T-helper 17 cell (primary cell): ENCODE measurements at regions not wholly inside any gene's neighbourhood (a gene's known extent, or its start where the extent isn't known, plus 50 kb on each side); places are given as distances from the start of the nearest gene placed in this dataset.

ENCODE experiments used
- ATAC-seq: fragments of 150-1000 bp; cut with Tn5 transposase; 2 replicates; pipeline ENCODE4 v1.10.0; 2021; ENCODE audit warnings: mild to moderate bottlenecking, moderate library complexity
- DNase-seq, 3 donors: peaks; one replicate each; pipeline versions ENCODE4 v3.0.0 to v3.0.0-alpha.2; 2020 to 2021
- H3K9me3 ChIP-seq: one replicate; pipeline ENCODE4 v1.7.0; 2013; ENCODE audit warnings: low read length, mild to moderate bottlenecking; ENCODE audit not compliant: control insufficient read depth, poor library complexity, severe bottlenecking
- H3K27ac Mint-ChIP-seq: one replicate; pipeline ENCODE4 v1.8.0; 2022; ENCODE audit warnings: mild to moderate bottlenecking, moderate library complexity, mixed read lengths
- H3K27me3 Mint-ChIP-seq: one replicate; pipeline ENCODE4 v1.8.0; 2022; ENCODE audit warnings: mixed read lengths
- H3K36me3 Mint-ChIP-seq: one replicate; pipeline ENCODE4 v1.8.0; 2022; ENCODE audit warnings: low read depth, mixed read lengths
- H3K4me1 Mint-ChIP-seq: one replicate; pipeline ENCODE4 v1.8.0; 2022; ENCODE audit warnings: mild to moderate bottlenecking, mixed read lengths
- H3K4me3 Mint-ChIP-seq: one replicate; pipeline ENCODE4 v1.8.0; 2022; ENCODE audit warnings: mild to moderate bottlenecking, moderate library complexity, mixed read lengths

GRCh38 chr2:172153156-172153555, 50.5 kb upstream of the DLX2 start:
- Mint-ChIP-seq H3K27me3 (peaks cover 68% of the 10 kb centered on the region), H3K36me3 (peaks cover 4% of the 10 kb centered on the region), H3K4me1 (peaks cover 3% of the 10 kb centered on the region), H3K4me3 (no peak overlapping the region), H3K27ac (no peak overlapping the region)
- no peak for DNase-seq
- no peak for ATAC-seq
- H3K9me3 ChIP-seq, result no peaks in the 10 kb centered on the region

GRCh38 chr2:172153757-172154156, 51.1 kb upstream of the DLX2 start:
- Mint-ChIP-seq H3K36me3 (peaks cover 7% of the 10 kb centered on the region), H3K27me3 (peaks cover 68% of the 10 kb centered on the region), H3K27ac (no peak overlapping the region), H3K4me3 (no peak overlapping the region), H3K4me1 (peaks cover 3% of the 10 kb centered on the region)
- DNase-seq, result no peak
- no peak for ATAC-seq
- H3K9me3 ChIP-seq, result no peaks in the 10 kb centered on the region

DNA sequence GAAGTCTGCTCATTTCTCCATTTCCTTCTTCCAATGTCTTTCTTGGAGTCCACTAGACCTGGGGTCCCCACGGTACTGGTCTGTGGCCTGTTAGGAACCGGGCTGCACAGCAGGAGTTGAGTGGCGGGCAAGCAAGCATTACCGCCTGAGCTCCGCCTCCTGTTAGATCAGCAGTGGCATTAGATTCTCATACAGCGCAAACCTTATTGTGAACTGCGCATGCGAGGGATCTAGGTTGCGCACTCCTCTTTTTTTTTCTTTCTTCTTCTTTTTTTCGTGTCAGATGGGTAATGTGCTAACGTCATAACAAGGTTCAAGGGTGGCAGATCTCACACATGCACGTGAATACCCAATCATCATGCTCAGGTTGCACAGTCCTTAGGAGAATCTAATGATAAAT, 53.1 kb upstream of the DLX2 start:
- H3K9me3 ChIP-seq, result no peaks in the 10 kb centered on the region
- Mint-ChIP-seq H3K36me3 (peaks cover 7% of the 10 kb centered on the region), H3K27me3 (peaks cover 64% of the 10 kb centered on the region), H3K27ac (no peak overlapping the region), H3K4me1 (peaks cover 3% of the 10 kb centered on the region), H3K4me3 (no peak overlapping the region)
- DNase-seq, result no peak
- ATAC-seq, result no peak

GRCh38 chr2:172160839-172161238, 58.1 kb upstream of the DLX2 start:
- peaks cover 37% of the 10 kb centered on the region for H3K27me3 Mint-ChIP-seq
- no peaks in the 10 kb centered on the region for H3K4me1 Mint-ChIP-seq
- DNase-seq (no peak), ATAC-seq (no peak)
- no peaks in the 10 kb centered on the region for H3K9me3 ChIP-seq
- H3K36me3 Mint-ChIP-seq, result peaks cover 5% of the 10 kb centered on the region
- H3K27ac Mint-ChIP-seq, result no peak overlapping the region
- H3K4me3 Mint-ChIP-seq, result no peak overlapping the region

DNA sequence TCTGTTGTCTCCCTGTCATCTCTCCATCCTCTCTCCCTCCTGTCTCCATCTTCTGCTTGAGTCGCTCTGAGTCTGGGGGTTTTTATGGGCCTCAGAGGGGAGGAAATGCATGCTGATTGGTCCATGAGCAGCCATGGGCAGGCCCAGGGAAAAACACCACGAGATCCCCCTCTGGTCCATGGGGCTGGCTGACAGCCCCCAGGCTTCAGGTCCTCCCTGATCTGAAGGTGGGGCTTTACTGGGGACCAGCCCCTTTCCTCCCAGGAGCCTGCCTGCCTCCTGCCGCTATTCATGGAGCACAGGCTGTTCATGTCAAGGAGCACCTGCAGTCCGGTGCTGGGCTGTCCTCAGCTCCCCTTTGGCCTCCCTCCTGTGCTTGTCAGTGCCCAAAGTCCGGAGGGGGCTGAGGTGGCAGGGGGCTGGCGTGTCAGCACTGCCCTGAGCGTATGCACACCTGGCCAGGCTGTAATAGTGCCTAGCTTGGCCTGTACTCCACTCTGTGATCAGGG, 59.6 kb upstream of the DLX2 start:
- DNase-seq, result no peak
- Mint-ChIP-seq H3K27ac (no peak overlapping the region), H3K36me3 (peaks cover 3% of the 10 kb centered on the region), H3K4me3 (no peak overlapping the region), H3K4me1 (peaks cover 3% of the 10 kb centered on the region), H3K27me3 (peaks cover 27% of the 10 kb centered on the region)
- no peaks in the 10 kb centered on the region for H3K9me3 ChIP-seq
- ATAC-seq, result no peak

DNA sequence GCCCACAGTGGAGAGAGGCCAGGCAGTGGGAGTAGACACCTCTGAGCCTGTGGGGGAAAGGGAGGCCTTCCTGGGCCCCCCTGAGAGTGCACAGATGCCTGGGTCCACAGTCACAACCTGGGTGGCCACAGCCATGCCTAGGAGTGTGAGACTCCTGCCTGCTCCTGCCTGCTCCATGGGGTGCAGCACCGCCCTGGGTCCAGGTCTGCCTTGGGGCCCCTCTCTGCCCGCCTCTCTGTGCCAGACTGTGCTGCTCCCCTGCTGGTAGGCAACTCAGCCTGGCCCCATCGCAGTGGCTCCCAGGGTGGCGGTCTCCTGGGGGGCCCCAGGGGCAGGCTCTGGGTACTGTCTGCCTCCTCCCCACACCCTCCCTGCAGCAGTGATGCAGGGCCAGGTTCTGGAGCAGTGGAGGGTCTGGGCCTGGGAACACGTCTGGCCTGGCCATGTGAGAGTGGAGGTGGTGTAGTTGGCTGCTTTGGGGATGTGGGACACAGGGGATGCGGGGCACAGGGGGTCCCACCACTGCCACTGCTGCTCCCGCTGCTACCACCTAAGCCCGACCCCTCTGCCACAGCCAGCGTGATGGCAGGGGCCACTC, 60.1 kb upstream of the DLX2 start:
- peaks cover 3% of the 10 kb centered on the region for H3K4me1 Mint-ChIP-seq
- peaks cover 28% of the 10 kb centered on the region for H3K27me3 Mint-ChIP-seq
- no peak overlapping the region for H3K4me3 Mint-ChIP-seq

DNA sequence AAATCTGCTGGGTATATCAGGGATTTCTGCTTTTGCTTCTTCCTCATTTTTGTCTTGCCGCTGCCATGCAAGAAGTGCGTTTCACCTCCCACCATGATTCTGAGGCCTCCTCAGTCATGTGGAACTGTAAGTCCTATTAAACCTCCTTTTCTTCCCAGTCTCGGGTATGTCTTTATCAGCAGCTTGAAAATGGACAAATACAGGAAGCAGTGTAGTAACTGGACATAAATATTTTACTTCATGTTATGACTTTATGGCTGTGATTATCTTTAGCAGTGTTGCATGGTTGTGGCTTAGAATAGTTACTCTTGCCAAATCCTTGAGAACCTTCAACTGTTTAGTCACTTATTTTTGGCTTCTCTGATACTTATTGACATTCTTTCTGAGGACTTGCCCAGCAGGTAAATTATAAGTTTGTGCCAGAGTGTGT, 66.2 kb upstream of the DLX2 start:
- DNase-seq (no peak), ATAC-seq (no peak)
- Mint-ChIP-seq H3K4me1 (peaks cover 7% of the 10 kb centered on the region), H3K36me3 (no peaks in the 10 kb centered on the region), H3K27me3 (peaks cover 21% of the 10 kb centered on the region), H3K4me3 (no peak overlapping the region), H3K27ac (no peak overlapping the region)
- no peaks in the 10 kb centered on the region for H3K9me3 ChIP-seq

More for the DNA sequence above, 60.1 kb upstream of the DLX2 start:
- Mint-ChIP-seq H3K27ac (no peak overlapping the region), H3K36me3 (peaks cover 3% of the 10 kb centered on the region)
- DNase-seq (no peak), ATAC-seq (no peak)
- H3K9me3 ChIP-seq, result no peaks in the 10 kb centered on the region

DNA sequence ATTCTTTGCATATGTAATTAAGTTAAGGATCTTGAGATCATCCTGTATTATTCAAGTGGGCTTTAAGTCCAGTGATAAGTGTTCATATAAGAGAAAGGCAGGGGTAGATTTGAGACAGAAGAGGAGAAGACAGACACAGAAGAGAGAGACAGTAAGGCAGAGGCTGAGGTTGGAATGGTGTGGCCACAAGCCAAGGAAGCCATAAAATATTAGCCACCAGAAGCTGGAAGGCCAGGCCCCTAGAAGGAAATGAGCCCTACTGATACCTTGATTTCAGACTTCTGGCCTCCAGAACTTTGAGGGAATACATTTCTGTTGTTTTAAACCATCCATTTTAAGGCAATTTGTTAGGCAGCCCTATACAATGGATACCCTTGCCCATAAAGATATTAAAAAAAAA, 66.9 kb upstream of the DLX2 start:
- no peak for ATAC-seq
- Mint-ChIP-seq H3K27ac (no peak overlapping the region), H3K36me3 (no peaks in the 10 kb centered on the region), H3K4me3 (no peak overlapping the region), H3K4me1 (peaks cover 7% of the 10 kb centered on the region), H3K27me3 (peaks cover 21% of the 10 kb centered on the region)
- H3K9me3 ChIP-seq, result no peaks in the 10 kb centered on the region
- DNase-seq, result no peak

DNA sequence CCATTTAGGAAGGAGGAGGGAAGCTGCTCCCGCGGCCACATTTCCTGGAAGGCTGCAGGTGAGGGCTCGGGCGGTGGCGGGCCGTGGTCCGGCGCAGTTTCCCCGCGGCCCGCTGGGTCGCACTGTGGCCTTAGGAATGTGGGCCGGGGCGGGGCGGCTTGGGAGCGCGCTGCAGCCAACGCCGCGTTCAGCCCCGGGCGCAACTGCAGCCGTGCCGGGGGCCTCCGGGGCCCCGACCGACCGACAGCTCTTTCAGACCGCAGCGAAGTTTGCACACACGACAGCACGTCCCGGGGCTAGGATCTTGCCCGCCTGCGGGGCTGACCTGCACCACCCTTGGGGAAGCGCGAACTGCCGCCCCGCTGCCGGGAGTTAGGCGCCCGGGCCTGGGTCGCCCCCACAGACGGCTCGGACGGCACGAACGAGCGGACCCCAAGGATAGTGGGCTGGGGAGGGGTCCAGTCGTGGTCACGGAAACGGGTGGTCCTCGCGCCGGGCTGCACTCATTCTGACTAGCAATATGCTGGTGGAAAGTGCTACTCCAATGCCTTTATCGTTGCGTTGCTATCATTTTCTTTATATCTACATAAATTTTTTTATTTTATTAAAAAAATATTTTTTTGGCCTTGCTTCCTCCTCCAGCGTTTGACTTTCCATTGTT, 69.9 kb upstream of the DLX2 start:
- Mint-ChIP-seq H3K27me3 (peaks cover 6% of the 10 kb centered on the region), H3K36me3 (no peaks in the 10 kb centered on the region), H3K4me3 (peak overlapping the region; percentile 79), H3K4me1 (peaks cover 4% of the 10 kb centered on the region), H3K27ac (no peak overlapping the region)
- ATAC-seq (peak; percentile 98), DNase-seq (peak; percentile 41 to 54 (median 48))
- no peaks in the 10 kb centered on the region for H3K9me3 ChIP-seq

- Mint-ChIP-seq H3K27me3 (peaks cover under 1% of the 10 kb centered on the region), H3K27ac (no peak overlapping the region), H3K36me3 (no peaks in the 10 kb centered on the region), H3K4me3 (peak overlapping the region; percentile 79), H3K4me1 (peaks cover 5% of the 10 kb centered on the region)
- DNase-seq, result no peak
- H3K9me3 ChIP-seq, result no peaks in the 10 kb centered on the region
- no peak for ATAC-seq
These were observed 70.5 kb upstream of the DLX2 start for GRCh38 chr2:172173174-172173706.

- no peaks in the 10 kb centered on the region for H3K36me3 Mint-ChIP-seq
These were observed 74.9 kb upstream of the DLX2 start for GRCh38 chr2:172177581-172177980.

GRCh38 chr2:172177996-172178395, 75.3 kb upstream of the DLX2 start:
- H3K4me3 Mint-ChIP-seq, result no peak overlapping the region
- DNase-seq, result no peak
- no peak overlapping the region for H3K27ac Mint-ChIP-seq
- ATAC-seq, result no peak
- peaks cover 21% of the 10 kb centered on the region for H3K4me1 Mint-ChIP-seq
- no peaks in the 10 kb centered on the region for H3K9me3 ChIP-seq
- H3K36me3 Mint-ChIP-seq, result no peaks in the 10 kb centered on the region
- no peaks in the 10 kb centered on the region for H3K27me3 Mint-ChIP-seq

More at GRCh38 chr2:172177581-172177980, 74.9 kb upstream of the DLX2 start:
- Mint-ChIP-seq H3K4me1 (peaks cover 22% of the 10 kb centered on the region), H3K27ac (no peak overlapping the region), H3K27me3 (no peaks in the 10 kb centered on the region), H3K4me3 (no peak overlapping the region)
- DNase-seq, result no peak
- ATAC-seq, result no peak
- no peaks in the 10 kb centered on the region for H3K9me3 ChIP-seq

DNA sequence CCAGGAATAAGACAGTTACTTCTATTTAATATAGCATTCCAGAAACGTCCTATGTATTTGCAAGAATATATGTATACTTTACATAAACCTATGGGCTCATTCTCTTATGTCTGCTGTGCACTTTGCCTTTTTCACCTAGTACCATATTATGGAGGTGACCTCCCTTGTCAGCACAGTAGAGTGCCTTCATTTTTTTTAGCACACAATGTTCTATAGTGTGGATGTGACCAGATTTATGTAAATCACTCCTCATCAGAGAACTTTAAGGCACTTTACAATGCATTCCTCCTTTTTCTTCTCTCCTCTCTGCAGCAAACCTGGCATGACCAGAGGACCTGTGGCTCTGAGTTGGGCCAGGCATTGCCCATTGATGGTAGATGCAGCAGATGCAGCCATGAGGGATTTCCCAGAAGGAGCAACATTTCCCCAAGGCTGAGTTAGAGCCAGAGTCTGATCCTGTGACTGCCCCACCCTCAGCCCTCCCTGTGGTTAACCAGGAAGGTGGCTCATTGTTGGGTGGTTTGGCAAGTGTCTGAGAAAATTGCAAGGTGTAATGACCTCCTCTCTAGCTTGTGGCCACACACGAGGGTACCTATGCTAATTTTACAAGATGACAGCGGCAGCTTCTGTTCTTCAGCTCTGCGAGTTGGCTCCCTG, 76.5 kb upstream of the DLX2 start:
- H3K9me3 ChIP-seq, result no peaks in the 10 kb centered on the region
- Mint-ChIP-seq H3K27ac (peak overlapping the region; percentile 8), H3K4me1 (peaks cover 18% of the 10 kb centered on the region), H3K27me3 (no peaks in the 10 kb centered on the region), H3K36me3 (no peaks in the 10 kb centered on the region), H3K4me3 (no peak overlapping the region)
- ATAC-seq (no peak), DNase-seq (no peak)
